ENCODE measurements at regions not wholly inside any gene's neighbourhood (a gene's known extent, or its start where the extent isn't known, plus 50 kb on each side); places are given as distances from the start of the nearest gene placed in this dataset.
"Not testable (repeated sequence)": the region's sequence is repeated elsewhere in the genome, so short reads cannot be mapped to it uniquely, and the experiment has no call there.

DNA sequence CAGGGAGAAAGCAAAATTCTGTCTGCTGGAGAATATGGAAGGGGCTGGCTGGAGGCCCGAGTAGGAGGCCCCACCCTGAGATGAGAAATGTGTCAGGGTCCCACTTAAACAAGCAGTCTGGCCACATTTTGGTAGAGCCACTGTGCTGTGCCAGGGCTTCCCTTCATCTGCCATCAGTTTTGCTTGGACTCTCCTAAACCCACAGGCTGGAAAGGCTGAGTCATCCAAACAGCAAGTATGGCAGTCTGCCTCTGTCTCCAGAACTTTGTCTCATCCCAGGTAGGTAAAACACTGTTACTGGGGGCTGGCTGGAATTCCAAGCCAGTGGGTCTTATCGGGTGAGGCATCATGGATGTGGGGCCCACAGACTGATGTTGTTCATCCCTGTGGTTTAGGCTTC is 1390.6 kb downstream of the UQCRFS1 start:
- H3K27ac ChIP-seq: no peak overlapping the region
- H3K36me3 ChIP-seq: no peaks in the 10 kb centered on the region
- DNase-seq (no peak), ATAC-seq (no peak)
- H3K27me3 ChIP-seq: no peaks in the 10 kb centered on the region
- no peaks in the 10 kb centered on the region for H3K4me1 ChIP-seq
- H3K9me3 ChIP-seq: peaks cover 0 to 5% (median 0%) of the 10 kb centered on the region in 11 donors
- 41 to 43% methylated on average over 2 of the region's 2 CpGs for WGBS, 2 donors
- TF ChIP-seq CTCF (IDR thresholded peaks at IDR 0.05): no peak
- H3K4me3 ChIP-seq: no peak overlapping the region
- intact Hi-C loops (cut with DNase I): no loop called here

DNA sequence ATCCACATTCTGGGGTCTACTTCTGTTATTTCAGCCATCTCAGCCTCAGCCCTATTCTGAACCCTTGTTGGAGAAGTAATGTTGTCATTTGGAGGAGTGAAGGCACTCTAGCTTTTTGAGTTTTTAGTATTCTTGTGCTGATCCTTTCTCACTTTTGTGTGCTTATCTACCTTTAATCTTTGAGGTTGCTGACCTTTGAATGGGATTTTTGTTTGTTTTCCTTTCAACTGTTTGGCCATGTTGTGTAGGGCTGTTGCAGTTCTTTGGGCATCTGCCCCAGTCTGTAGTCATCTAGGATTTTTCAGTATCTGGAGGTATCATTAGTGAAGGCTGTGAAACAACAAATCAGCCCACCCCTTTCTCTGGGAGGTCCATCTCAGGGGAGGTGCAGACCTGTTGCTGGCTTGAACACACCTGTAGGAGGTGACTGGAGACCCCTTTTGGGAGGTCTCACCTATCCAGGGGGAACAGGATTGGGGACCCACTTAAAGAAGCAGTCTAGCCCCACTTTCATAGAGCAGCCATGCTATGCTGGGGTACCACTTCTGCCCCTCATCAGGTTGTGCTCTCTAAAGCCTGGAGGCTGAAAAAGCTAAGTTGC is 1391.4 kb downstream of the UQCRFS1 start:
- TF ChIP-seq CTCF (IDR thresholded peaks at IDR 0.05): no peak
- Histone ChIP-seq H3K4me3 (no peak overlapping the region), H3K27ac (no peak overlapping the region), H3K4me1 (no peaks in the 10 kb centered on the region), H3K36me3 (no peaks in the 10 kb centered on the region), H3K27me3 (no peaks in the 10 kb centered on the region), H3K9me3 (peaks cover 0 to 5% (median 0%) of the 10 kb centered on the region in 11 donors)
- no peak for DNase-seq
- intact Hi-C loops (cut with DNase I): no loop called here
- no peak for ATAC-seq

DNA sequence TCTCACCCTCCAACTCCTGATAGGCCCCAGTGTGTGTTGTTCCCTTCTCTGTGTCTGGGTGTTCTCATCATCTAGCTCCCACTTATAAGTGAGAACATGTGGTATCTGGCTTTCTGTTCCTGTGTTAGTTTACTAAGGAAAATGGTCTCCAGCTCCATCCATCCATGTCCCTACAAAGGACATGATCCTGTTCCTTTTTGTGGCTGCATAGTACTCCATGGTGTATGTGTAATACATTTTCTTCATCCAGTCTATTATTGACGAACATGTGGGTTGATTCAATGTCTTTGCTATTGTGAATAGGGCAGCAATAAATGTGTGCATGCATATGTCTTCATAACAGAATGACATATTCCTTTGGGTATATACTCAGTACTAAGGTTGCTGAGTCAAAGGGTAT is 1397.0 kb downstream of the UQCRFS1 start:
- TF ChIP-seq CTCF (IDR thresholded peaks at IDR 0.05): no peak
- DNase-seq (no peak), ATAC-seq (no peak)
- Histone ChIP-seq H3K4me3 (no peak overlapping the region), H3K36me3 (no peaks in the 10 kb centered on the region), H3K27me3 (no peaks in the 10 kb centered on the region), H3K27ac (no peak overlapping the region), H3K9me3 (peaks cover 0 to 5% (median 0%) of the 10 kb centered on the region in 11 donors), H3K4me1 (no peaks in the 10 kb centered on the region)
- intact Hi-C loops (cut with DNase I): no loop called here
- 66 to 71% methylated on average over 1 of the region's 1 CpG for WGBS, 2 donors

GRCh38 chr19:27814834-27815233 is 1398.1 kb downstream of the UQCRFS1 start:
- H3K27ac ChIP-seq; H3K4me1 ChIP-seq; H3K4me3 ChIP-seq; ATAC-seq; intact Hi-C loops (cut with DNase I); DNase-seq; H3K36me3 ChIP-seq; H3K27me3 ChIP-seq: not testable (repeated sequence)
- H3K9me3 ChIP-seq: peaks cover 0 to 11% (median 0%) of the 10 kb centered on the region in 11 donors
- WGBS, 2 donors: 83 to 89% methylated on average over 4 of the region's 4 CpGs

DNA sequence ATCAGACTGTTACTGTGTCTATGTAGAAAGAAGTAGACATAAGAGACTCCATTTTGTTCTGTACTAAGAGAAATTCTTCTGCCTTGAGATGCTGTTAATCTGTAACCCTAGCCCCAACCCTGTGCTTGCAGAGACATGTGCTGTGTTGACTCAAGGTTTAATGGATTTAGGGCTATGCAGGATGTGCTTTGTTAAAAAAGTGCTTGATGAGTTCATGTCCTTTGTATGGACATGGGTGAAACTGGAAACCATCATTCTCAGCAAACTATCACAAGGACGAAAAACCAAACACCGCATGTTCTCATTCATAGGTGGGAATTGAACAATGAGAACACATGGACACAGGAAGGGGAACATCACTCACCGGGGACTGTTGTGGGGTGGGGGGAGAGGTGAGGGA is 1398.7 kb downstream of the UQCRFS1 start:
- 91 to 98% methylated on average over 3 of the region's 3 CpGs for WGBS, 2 donors
- H3K27ac ChIP-seq; H3K36me3 ChIP-seq; ATAC-seq; H3K4me3 ChIP-seq; intact Hi-C loops (cut with DNase I); DNase-seq; H3K27me3 ChIP-seq; H3K4me1 ChIP-seq: not testable (repeated sequence)
- peaks cover 0 to 11% (median 0%) of the 10 kb centered on the region in 11 donors for H3K9me3 ChIP-seq

All from heart right ventricle (tissue), 16 donors.